NCI-H128 (cell line): ENCODE measurements at regions not wholly inside any gene's neighbourhood (a gene's known extent, or its start where the extent isn't known, plus 50 kb on each side); places are given as distances from the start of the nearest gene placed in this dataset.
"Not testable (repeated sequence)": the region's sequence is repeated elsewhere in the genome, so short reads cannot be mapped to it uniquely, and the experiment has no call there.

Experiments used
- DNase-seq: peaks from one replicate; lab custom pipeline; 2025; ENCODE audit not compliant: unreplicated experiment; lab: John Stamatoyannopoulos, UW

DNA sequence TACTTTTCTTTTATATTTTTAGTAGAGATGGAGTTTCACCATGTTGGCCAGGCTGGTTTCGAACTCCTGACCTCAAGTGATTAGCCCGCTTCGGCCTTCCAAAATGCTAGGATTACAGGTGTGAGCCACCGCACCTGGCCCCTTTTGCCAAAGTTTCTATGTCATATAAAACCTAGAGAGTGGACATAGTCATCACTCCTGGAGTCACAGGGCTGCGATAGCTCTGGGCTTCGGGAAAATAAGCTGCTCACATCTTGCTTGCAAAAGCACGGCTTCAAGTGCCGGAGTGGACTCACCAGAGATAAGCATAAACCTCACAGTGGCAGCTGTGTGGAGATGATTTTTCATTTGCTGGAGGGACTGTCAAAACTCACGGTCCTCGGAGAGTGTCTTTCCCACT lies 171.2 kb downstream of the TEX29 start:
- no peak for DNase-seq

DNA sequence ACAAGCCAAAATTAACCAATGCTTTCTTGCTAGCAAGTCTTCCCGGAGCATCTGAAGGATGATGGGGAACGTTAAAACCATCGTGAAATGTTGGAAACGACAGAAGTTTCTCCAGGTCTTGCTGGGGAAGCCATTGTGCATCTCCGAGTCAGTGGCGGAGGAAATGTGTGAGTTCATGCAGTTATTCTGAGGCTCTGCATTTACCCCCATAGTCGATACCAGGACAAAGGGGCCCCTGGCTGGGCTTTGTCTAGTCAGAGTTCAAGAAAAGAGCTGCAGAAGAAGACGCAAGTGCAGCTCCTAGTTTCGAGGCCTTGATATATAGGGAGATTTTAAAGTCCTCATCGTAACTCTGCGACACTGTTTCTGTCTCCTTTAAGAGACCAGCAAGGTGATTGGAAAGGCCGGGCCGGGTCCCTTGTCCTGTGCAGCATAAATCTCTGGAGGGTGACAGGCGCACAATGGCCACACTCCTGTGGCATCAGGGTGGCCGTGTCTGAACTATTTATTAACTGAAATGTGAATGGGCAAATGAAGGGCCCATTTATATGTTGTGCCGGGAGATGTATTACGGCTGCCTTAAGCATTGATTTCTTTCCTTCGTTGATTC lies 172.0 kb downstream of the TEX29 start:
- no peak for DNase-seq

DNA sequence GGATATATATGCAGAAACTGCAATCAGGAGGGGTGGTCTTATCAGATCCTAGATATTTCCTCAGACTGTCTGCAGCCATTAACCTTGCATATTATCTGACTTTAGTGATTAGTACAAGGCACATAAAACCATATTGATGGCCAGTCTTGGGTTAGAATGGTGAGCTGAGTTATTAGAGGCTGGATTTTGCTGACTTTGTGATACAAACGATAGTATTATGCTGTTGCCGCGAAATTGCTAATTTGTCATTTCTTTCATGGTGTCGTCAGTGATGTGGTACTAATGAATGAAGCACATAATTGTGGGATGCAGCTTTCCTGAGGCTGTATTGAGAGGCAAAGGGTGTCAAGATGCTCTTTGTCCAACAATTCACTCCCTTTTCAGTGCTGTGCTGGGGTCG lies 172.5 kb downstream of the TEX29 start:
- DNase-seq: no peak

DNA sequence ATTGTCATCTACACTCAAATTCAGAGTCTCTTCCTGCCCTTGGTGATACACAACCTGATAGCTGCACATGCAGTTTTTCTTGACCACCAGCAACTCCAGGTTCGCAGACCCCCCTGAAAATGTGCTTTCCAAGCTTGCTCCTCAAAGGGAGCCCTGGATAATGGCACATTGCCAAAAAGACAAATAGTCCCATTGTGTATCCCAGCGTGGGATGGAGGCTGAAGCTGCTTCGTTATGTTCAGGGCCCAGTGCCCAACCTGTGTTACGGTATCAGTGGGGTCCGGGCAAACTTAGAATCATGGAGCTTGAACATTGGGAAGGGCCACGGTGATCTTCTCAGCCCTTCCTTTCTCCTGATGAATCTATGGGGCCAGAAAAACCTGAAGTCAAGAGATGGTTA lies 173.0 kb downstream of the TEX29 start:
- no peak for DNase-seq

DNA sequence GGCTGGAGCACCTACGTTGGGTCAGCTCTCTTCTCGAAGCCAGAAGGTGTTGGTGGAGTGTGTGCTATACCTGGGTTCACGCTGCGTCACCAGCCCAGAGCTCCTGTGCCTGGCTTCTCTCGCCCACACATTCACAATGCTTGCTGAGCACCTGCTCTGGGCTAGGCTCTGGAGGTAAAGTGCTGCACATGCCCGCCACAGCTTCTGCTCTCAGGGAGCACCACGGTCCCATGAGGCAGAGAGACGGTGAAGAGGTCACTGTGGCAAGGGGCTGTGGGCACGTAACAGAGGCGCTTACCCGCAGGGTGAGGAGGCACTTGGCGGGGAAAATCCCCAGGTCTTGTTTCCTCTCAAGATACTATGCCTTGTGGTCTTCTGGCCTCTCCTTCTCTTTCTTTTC lies 174.2 kb downstream of the TEX29 start:
- no peak for DNase-seq

DNA sequence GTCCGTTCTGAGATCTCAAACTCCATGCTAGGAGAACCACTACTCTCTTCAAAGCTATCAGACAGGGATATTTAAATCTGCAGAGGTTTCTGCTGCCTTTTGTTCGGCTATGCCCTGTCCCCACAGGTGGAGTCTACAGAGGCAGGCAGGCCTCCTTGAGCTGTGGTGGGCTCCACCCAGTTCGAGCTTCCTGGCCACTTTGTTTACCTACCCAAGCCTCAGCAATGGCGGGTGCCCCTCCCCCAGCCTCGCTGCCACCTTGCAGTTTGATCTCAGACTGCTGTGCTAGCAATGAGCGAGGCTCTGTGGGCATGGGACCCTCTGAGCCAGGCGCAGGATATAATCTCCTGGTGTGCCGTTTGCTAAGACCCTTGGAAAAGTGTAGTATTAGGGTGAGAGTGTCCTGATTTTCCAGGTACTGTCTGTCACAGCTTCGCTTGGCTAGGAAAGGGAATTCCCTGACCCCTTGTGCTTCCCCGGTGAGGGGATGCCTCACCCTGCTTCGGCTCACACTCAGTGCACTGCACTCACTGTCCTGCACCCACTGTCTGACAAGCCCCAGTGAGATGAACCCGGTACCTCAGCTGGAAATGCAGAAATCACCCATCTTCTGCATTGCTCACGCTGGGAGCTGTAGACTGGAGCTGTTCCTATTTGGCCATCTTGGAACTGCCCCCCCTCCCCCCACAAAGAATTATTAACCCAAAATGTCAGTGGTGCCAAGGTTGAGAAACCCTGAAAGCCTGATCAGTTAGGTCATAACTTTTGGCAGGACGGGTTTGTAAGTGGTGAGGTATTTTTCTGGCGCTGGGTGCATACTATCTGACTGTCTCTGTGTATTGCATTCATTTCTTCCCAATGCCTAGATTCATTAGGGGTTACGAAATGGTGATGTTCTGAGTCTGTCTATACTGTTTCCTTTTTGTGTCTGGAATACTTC lies 181.4 kb downstream of the TEX29 start:
- not testable (repeated sequence) for DNase-seq

DNA sequence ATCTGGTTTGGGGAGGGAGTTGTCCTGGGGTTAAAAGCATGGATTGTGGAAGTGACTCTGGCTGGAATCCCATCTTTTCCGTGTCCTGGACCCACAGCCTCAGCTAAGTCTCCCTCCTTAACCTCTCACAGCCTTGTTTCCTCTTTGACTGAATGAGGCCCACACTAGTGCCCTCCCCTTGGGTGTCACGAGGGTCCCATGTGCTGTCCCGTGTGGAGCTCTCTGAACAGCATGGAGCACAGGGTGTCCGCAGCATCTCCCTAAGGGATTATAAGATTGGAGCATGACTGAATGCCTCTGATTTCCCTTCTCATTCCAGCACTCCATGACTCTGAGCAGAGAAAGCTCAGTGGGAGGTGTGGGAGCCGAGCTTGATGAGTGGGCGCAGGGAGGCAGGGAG lies 182.5 kb downstream of the TEX29 start:
- no peak for DNase-seq

DNA sequence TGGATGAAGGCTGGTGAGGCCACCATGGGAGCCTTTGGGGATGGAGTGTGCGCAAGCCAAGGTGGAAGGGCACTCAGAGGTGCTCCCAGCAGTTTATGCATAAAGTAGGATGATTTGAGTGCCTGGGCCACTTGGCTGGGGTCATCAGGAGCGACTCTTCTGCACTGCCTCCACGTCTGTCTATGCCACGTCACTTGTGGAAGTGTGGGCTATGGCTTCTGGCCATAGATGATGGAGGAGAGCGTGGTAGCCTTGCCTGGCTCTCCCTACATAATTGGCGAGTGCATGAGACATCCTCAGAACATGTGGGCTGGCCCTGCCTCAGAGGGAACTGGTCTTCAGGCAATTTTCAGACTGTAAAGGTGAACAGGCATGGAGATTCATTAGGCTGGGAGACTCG lies 182.9 kb downstream of the TEX29 start:
- DNase-seq: no peak

DNA sequence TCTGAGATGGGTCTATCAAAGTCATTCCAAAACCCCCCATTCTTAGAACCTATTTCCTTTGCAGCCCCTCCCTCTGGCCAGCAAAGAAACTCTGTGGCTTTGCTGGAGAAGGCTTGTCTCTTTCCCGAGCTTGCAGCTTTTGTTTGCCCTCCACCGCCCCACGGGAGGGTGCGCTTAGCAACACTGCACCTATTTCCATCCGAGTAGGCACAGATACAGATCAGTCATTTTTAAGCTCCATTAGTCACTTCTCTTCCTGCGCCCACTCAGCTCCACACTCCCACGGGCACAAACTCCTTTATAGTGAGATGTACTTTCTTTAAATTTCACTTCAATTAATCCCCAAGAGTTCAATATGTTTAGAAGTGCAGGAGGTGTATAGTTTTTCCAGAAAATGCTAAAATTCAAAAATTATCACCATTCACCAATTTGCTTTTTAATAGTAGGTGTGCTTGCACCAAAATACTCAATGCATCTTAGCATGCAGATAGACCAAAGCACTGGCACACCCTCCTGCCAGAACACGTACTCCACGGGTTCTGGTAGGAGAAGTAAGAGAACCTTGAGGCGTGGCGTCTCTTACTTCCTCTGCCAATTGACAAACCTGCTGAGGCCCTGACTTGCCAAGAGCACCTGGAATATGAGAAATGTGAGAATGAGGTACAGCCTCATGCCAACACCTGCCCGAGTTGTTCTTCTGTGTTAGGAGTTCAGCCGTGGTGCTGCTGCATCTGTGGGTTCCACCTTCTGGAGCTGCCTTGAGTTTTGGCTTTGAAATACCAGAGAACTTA lies 183.7 kb downstream of the TEX29 start:
- DNase-seq: no peak

DNA sequence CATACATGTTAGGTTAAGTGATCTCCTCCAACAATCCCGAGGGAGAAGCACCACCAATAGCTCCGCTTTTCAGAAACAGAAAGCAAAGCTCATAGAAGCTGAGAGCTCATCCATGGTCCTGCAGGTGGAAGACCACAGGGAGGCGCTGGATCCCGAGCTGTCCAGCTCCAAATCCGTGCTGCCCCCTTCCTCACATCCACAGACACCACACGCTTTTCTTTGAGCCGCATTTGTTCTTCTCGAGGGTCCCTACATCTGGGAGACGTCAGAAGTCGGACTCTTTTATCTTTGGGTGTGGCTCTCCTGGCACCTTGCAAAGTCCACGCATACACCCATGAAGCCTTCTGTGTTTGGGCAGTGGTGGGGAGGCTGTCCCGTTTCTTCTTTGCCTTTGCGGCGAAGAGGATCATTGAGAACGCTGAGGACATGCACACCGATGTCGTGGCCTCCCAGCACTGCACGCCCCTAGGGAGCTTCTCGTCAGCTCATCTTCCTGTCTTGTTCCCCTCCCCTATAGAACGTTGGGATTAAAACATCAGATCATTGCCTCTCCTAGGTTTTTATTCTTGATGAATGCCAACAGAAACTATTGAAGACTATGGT lies 184.8 kb downstream of the TEX29 start:
- DNase-seq: no peak

DNA sequence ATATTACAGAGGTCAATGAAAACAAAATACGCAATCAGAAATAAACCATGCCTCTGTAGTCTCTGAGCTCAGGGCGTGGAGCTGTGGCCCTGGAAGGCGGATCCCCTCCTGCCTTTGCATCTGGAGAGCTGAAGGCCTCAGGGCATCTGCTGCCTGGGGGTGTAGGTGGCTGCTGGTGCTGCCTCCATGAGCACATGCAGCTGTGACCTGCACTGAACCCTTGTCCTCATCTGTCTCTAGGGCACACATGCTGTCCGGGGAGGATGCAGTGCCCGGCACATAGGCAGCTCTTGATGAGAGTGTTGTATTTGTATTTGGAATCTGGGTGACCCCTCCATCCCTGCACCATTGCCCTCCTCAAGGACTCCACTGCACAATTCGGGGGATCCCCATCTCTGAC lies 185.7 kb downstream of the TEX29 start:
- no peak for DNase-seq

DNA sequence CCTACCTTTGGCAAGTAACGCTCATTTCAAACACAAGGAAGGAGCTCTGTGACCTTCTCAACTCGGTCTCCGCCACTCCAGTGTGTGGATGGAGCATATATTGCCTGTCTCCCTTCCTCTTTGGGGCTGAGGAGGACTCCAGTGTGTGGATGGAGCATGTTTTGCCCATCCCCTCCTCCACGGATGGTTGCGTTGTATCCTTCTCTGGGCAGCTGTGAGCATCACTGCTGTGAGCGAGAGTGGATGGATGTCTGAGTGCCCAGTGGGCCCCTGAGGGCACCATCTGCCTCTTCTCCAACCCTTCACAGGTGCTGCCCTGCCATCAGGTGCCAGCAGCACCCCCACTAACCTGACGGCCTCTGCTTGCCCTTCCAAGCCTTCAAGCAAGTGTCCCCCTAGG lies 186.2 kb downstream of the TEX29 start:
- no peak for DNase-seq

DNA sequence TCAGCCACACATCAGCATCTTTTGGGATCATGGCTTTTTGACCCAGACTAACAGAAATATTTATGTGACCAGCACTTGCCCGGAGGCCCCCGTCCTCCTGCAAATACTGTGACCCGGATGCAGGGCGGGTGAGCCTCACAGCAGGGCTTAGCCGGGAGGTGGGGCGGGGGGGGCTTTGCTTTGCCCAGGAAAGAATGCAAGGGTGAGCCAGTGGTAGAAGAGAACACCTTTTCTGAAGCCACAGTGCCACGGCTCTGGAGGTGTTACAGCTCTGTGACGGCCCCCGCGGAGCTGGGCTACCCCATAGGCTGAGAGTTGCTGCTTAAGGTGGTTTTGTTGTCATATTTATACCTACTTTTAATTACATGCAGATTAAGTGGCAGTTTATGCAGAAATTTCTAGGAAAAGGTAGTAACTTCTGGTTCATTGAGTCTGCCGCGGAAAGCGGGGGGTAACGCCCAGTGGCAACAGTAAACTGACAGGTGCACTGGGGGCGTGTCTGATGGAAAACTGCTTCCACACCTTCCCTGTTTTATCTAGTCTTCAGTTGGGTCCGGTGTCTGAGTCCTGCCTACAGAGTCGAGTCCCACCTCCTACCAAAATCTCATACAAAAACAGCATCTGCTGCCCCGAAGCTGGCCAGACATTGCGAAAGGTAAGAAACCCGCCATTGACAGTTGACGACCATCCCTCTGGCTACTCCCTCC lies 187.9 kb downstream of the TEX29 start:
- DNase-seq: no peak

DNA sequence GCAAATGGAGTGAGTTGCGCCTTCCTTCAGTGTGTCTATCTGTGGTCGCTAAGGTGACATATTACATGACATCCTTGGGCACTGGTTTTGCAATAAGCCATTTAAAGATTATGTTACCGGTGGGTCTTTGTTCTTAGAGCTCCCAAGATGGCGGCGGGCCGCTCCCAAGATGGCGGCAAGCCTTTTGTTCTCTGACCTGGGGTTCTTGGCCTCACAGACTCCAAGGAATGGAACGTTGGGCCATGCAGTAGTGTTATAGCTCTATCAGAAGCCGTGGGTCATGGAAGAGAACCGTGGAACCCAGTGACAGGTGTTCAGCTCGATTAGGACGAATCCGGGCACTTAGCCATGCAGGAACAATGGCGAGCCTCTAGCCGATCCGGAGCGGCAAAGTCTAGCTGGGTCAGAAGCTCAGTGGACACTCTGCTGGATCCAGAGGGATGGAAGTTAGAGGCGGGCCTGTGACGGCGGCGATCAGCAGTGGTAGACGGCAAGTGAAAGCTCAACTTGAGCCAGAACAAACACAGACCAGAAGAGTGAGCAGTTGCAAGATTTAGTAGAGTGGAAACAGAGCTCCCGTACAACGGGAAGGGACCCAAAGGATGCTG lies 188.6 kb downstream of the TEX29 start:
- no peak for DNase-seq

DNA sequence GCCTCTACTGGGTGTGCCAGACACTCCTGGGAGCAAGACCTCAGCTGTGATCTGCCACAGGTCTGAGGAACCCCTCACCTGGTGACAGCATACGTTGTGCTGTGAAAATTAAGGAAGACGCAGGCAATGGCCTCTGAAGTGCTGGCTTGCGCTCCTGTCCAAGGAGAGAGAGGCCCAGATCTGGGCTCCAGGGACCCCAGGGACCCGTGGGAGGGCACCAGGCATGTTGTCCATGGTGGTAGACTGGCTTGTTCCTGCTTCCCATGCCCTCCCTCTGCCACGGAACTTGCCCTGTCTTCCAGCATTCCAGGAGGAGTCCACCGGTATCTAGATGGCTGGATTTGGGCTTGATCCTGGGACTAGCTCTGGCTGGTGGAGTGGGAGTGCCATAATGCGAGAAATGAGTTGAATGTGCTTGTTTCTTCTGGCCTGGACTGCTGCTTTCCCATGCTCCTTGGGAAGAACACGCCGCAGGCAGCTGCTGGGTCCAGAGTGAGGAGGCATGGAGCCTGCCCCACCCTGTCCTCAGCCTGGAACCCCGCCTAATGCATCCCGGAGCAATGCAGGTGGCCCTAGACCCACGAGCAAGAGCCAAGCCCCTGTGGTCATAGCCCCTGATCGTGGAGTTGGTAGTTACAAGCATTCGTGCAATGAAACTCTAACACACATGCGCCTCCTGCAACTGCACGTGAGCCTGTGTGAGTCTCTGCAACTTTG lies 190.2 kb downstream of the TEX29 start:
- no peak for DNase-seq

DNA sequence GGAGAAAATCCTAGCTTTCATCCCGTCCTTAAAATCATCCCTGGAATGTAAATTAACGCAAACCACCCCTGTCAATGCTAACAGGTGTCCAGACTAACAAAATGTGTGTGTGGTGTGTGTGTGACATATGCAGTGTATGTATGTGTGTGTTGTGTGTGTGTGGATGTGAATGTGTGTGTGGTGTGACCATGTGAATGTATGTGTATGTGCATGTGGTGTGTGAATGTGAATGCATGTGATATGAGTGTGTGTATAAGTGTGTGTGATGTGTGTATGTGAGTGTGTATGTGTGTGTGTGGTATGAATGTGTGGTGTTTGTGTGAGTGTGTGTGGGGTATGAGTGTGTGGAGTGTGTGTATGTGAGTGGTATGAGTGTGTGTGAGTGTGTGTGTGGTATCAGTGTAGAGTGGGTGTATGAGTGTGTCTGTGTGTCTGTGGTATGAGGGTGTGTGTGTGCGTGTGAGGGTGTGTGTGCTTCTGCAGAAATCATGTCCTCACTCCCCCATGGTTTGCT lies 190.8 kb downstream of the TEX29 start:
- no peak for DNase-seq

DNA sequence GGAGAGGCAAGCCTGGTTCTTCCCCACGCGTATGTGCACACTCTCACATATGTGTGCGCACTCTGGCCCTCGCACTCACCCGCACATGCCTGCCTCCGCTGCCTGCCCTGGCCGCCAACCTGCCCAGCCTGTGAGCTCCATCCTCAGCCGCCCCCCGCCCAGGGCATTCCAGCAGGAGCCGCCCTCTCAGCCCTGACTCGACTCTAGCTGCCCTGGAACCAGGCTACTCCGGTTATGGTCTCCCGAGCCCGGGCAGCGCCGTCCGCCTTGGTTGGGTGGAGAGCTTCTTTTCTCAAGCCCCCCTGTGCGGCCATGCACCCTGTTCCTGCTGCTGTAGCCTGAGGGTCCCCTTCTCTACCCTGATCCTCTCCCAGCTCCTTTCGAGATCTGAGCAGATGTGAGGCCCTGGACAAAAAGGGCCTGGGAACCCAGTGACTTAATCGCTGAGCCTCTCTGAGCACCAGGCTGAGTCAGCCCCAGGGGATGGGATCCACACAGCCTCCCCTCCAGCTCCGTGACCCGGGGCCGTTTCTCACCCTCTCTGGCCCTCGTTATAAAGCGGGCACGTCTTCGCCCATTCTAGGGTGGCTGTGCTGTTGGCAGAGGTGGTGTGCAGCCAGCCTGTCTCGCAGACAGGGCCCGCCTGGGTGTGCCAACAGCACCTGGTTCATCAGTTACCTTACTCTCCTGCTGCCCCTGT lies 191.5 kb downstream of the TEX29 start:
- DNase-seq: no peak

DNA sequence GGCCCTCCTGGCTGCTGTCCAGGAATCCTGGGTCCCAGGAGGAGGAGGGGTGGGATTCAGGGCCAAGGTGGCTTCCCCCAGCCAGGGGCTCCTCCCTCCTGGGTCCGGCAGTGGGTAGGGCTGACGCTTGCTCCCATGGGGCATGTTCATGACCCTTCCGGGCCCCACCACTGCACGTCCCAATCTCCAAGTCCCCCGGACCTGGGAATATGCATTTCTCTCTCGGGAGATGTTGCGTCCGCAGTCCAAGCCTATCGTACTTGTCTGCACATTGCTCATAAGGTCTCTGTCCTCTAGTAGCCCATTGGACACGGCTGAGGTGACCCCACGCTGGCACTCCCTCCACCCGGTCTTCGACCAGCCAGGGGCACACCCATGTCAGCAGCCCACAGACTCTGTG lies 192.3 kb downstream of the TEX29 start:
- DNase-seq: no peak
